HCT116 (cell line): ENCODE measurements at regions not wholly inside any gene's neighbourhood (a gene's known extent, or its start where the extent isn't known, plus 50 kb on each side); places are given as distances from the start of the nearest gene placed in this dataset.
"Not testable (repeated sequence)": the region's sequence is repeated elsewhere in the genome, so short reads cannot be mapped to it uniquely, and the experiment has no call there.

Experiments
- ATF3 ChIP-seq: IDR thresholded peaks from 2 replicates; pipeline ENCODE4 v1.6.1; 2012
- CTCF ChIP-seq, 3 experiments: fragments of 200-600 bp in 1 of 3; sonication (generic) in 1 of 3; IDR thresholded peaks in 2 of 3; conservative IDR thresholded peaks in 1 of 3; 2 replicates each; pipeline ENCODE4 v1.5.1; 2012 to 2017; ENCODE audit warnings: low read depth in 2 of 3, low read length in 2 of 3, antibody characterized with exemption in 1 of 3, borderline replicate concordance in 1 of 3, control low read depth in 1 of 3, mild to moderate bottlenecking in 1 of 3, mixed read lengths in 1 of 3, mixed run types in 1 of 3, moderate library complexity in 1 of 3; ENCODE audit not compliant: insufficient read depth in 1 of 3
- EZH2 ChIP-seq: fragments of 200-600 bp; sonication (generic); IDR thresholded peaks from 2 replicates; pipeline ENCODE4 v1.6.1; 2017; ENCODE audit warnings: antibody characterized with exemption, mixed run types
- EZH2phosphoT487 ChIP-seq: fragments of 200-600 bp; IDR thresholded peaks from 2 replicates; pipeline ENCODE4 v1.6.1; 2018; ENCODE audit warnings: antibody characterized with exemption, borderline replicate concordance
- JUND ChIP-seq: IDR thresholded peaks from 2 replicates; pipeline ENCODE4 v1.6.1; 2012
- MAX ChIP-seq: IDR thresholded peaks from 2 replicates; pipeline ENCODE4 v1.6.1; 2012
- POLR2A ChIP-seq: IDR thresholded peaks from 2 replicates; pipeline ENCODE4 v1.7.0; 2011; ENCODE audit warnings: borderline replicate concordance; ENCODE audit not compliant: insufficient read depth, insufficient read length; ENCODE audit errors: extremely low read depth
- POLR2AphosphoS5 ChIP-seq: IDR thresholded peaks from 2 replicates; pipeline ENCODE4 v1.6.1; 2011; ENCODE audit warnings: mild to moderate bottlenecking, low read depth, low read length, moderate library complexity
- REST ChIP-seq: IDR thresholded peaks from 2 replicates; pipeline ENCODE4 v1.6.1; 2012; ENCODE audit warnings: low read depth
- SIN3A ChIP-seq: IDR thresholded peaks from 2 replicates; pipeline ENCODE4 v1.6.1; 2012; ENCODE audit warnings: low read depth
- SRF ChIP-seq: IDR thresholded peaks from 2 replicates; pipeline ENCODE4 v1.6.1; 2012; ENCODE audit warnings: low read depth

DNA sequence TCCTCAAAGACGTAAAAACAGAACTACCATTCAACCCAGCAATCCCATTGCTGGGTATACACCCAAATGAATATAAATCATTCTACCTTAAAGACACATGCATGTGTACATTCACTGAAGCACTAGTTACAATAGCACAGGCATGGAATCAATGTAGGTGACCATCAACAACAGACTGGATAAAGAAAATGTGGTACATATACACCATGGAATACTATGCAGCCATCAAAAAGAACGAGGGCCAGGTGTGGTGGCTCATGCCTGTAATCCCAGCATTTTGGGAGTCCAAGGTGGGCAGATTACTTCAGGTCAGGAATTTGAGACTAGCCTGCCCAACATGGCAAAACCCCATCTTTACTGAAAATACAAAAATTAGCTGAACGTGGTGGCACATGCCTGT lies 121.9 kb upstream of the LSM14A start:
- TF ChIP-seq EZH2; CTCF (IDR thresholded peaks at IDR 0.05 in 2 of 3, conservative IDR thresholded peaks at IDR 0.05 in 1 of 3; ENCODE audit: borderline replicate concordance in 1 of 3, insufficient read depth in 1 of 3, low read depth in 2 of 3, low read length in 2 of 3); SRF; ATF3; REST; SIN3A; MAX; POLR2AphosphoS5; JUND; POLR2A; EZH2phosphoT487: not testable (repeated sequence)
